ENCODE measurements at regions not wholly inside any gene's neighbourhood (a gene's known extent, or its start where the extent isn't known, plus 50 kb on each side); places are given as distances from the start of the nearest gene placed in this dataset.
"Not testable (repeated sequence)": the region's sequence is repeated elsewhere in the genome, so short reads cannot be mapped to it uniquely, and the experiment has no call there.

GRCh38 chr11:91299980-91300379 lies 924.6 kb upstream of the FAT3 start:
- TF ChIP-seq CTCF (IDR thresholded peaks at IDR 0.05; ENCODE audit: insufficient read depth, low read depth, low read length, missing control alignments) = no peak
- DNase-seq (ENCODE audit: low read depth) = no peak
- H3K4me3 ChIP-seq (ENCODE audit: low read length) = no peak overlapping the region

GRCh38 chr11:91296629-91297028 lies 928.0 kb upstream of the FAT3 start:
- TF ChIP-seq CTCF (IDR thresholded peaks at IDR 0.05; ENCODE audit: insufficient read depth, low read depth, low read length, missing control alignments) = no peak
- no peak overlapping the region for H3K4me3 ChIP-seq (ENCODE audit: low read length)
- peak; percentile 48 for DNase-seq (ENCODE audit: low read depth)

- no peak for DNase-seq (ENCODE audit: low read depth)
- TF ChIP-seq CTCF (IDR thresholded peaks at IDR 0.05; ENCODE audit: insufficient read depth, low read depth, low read length, missing control alignments) = no peak
- no peak overlapping the region for H3K4me3 ChIP-seq (ENCODE audit: low read length)
These were observed 929.0 kb upstream of the FAT3 start for GRCh38 chr11:91295591-91295990.

- no peak for TF ChIP-seq CTCF (IDR thresholded peaks at IDR 0.05; ENCODE audit: insufficient read depth, low read depth, low read length, missing control alignments)
- H3K4me3 ChIP-seq (ENCODE audit: low read length) = no peak overlapping the region
- no peak for DNase-seq (ENCODE audit: low read depth)
These were observed 931.5 kb upstream of the FAT3 start for GRCh38 chr11:91293119-91293518.

- no peak for TF ChIP-seq CTCF (IDR thresholded peaks at IDR 0.05; ENCODE audit: insufficient read depth, low read depth, low read length, missing control alignments)
- DNase-seq (ENCODE audit: low read depth) = no peak
- H3K4me3 ChIP-seq (ENCODE audit: low read length) = no peak overlapping the region
These were observed 952.5 kb upstream of the FAT3 start for GRCh38 chr11:91272089-91272488.

- DNase-seq (ENCODE audit: low read depth); H3K4me3 ChIP-seq (ENCODE audit: low read length): not testable (repeated sequence)
These were observed 955.9 kb upstream of the FAT3 start for GRCh38 chr11:91268512-91269295.

GRCh38 chr11:91265946-91266345 lies 958.7 kb upstream of the FAT3 start:
- TF ChIP-seq CTCF (IDR thresholded peaks at IDR 0.05; ENCODE audit: insufficient read depth, low read depth, low read length, missing control alignments) = no peak
- H3K4me3 ChIP-seq (ENCODE audit: low read length) = no peak overlapping the region
- DNase-seq (ENCODE audit: low read depth) = no peak

Data from epithelial cell of esophagus (primary cell).